Astrocyte (in vitro differentiated cells and primary cell): ENCODE measurements at regions not wholly inside any gene's neighbourhood (a gene's known extent, or its start where the extent isn't known, plus 50 kb on each side); places are given as distances from the start of the nearest gene placed in this dataset.

Source experiments
- DNase-seq: peaks from one replicate; pipeline ENCODE4 v3.0.0-alpha.2; 2010; ENCODE audit warnings: low read depth
- FAIRE-seq: peaks from 2 replicates; lab custom pipeline; 2011; peaks lifted over from hg19 to GRCh38; lab: Jason Lieb, UNC
- H2AFZ ChIP-seq: 2 replicates; pipeline ENCODE4 v1.6.0; 2012; ENCODE audit warnings: low read depth, low read length, inconsistent platforms
- H3K27ac ChIP-seq: 2 replicates; pipeline ENCODE4 v1.5.1; 2011; ENCODE audit warnings: low read depth, low read length, inconsistent platforms
- H3K27me3 ChIP-seq: 2 replicates; pipeline ENCODE4 v1.6.0; 2011; ENCODE audit warnings: low read length, inconsistent platforms; ENCODE audit not compliant: insufficient read depth
- H3K36me3 ChIP-seq: 2 replicates; pipeline ENCODE4 v1.5.1; 2011; ENCODE audit warnings: low read length, inconsistent platforms; ENCODE audit not compliant: insufficient read depth
- H3K4me1 ChIP-seq: 2 replicates; pipeline ENCODE4 v1.5.1; 2011; ENCODE audit warnings: low read length, inconsistent platforms; ENCODE audit not compliant: insufficient read depth
- H3K4me2 ChIP-seq: 2 replicates; pipeline ENCODE4 v1.6.0; 2012; ENCODE audit warnings: low read length, inconsistent platforms
- H3K4me3 ChIP-seq: 2 replicates; pipeline ENCODE4 v1.5.1; 2011; ENCODE audit warnings: low read depth, mild to moderate bottlenecking, low read length, inconsistent platforms; ENCODE audit not compliant: insufficient read depth
- H3K79me2 ChIP-seq: 2 replicates; pipeline ENCODE4 v1.6.0; 2012; ENCODE audit warnings: mild to moderate bottlenecking, low read length, inconsistent platforms; ENCODE audit not compliant: insufficient read depth
- H3K9ac ChIP-seq: 2 replicates; pipeline ENCODE4 v1.6.0; 2012; ENCODE audit warnings: mild to moderate bottlenecking, low read length, inconsistent platforms
- H3K9me3 ChIP-seq: 2 replicates; pipeline ENCODE4 v1.5.1; 2012; ENCODE audit warnings: low read depth, mild to moderate bottlenecking, low read length, inconsistent platforms; ENCODE audit not compliant: insufficient read depth
- H4K20me1 ChIP-seq: 2 replicates; pipeline ENCODE4 v1.6.0; 2012; ENCODE audit warnings: low read length, inconsistent platforms; ENCODE audit not compliant: insufficient read depth
- H3K27ac Mint-ChIP-seq: one replicate; pipeline ENCODE4 v1.8.0; 2021; ENCODE audit warnings: mild to moderate bottlenecking, mixed read lengths; ENCODE audit not compliant: unreplicated experiment
- H3K27me3 Mint-ChIP-seq: one replicate; pipeline ENCODE4 v1.8.0; 2021; ENCODE audit warnings: low read depth, mixed read lengths; ENCODE audit not compliant: unreplicated experiment
- H3K36me3 Mint-ChIP-seq: one replicate; pipeline ENCODE4 v1.8.0; 2021; ENCODE audit warnings: low read depth, mixed read lengths; ENCODE audit not compliant: unreplicated experiment
- H3K4me1 Mint-ChIP-seq: one replicate; pipeline ENCODE4 v1.8.0; 2021; ENCODE audit warnings: low read depth, mixed read lengths; ENCODE audit not compliant: unreplicated experiment
- H3K4me3 Mint-ChIP-seq: one replicate; pipeline ENCODE4 v1.8.0; 2021; ENCODE audit warnings: mild to moderate bottlenecking, moderate library complexity, mixed read lengths; ENCODE audit not compliant: unreplicated experiment
- H3K9me3 Mint-ChIP-seq: one replicate; pipeline ENCODE4 v1.8.0; 2021; ENCODE audit warnings: mild to moderate bottlenecking, mixed read lengths; ENCODE audit not compliant: unreplicated experiment
- CTCF ChIP-seq: IDR thresholded peaks from 2 replicates; pipeline ENCODE4 v1.5.1; 2011; ENCODE audit warnings: low read depth, mild to moderate bottlenecking, inconsistent platforms, low read length, moderate library complexity; ENCODE audit not compliant: insufficient read depth
- EZH2 ChIP-seq: IDR thresholded peaks from 2 replicates; pipeline ENCODE4 v1.6.1; 2012; ENCODE audit warnings: mild to moderate bottlenecking, low read length, inconsistent platforms; ENCODE audit not compliant: insufficient read depth

- Histone ChIP-seq H3K4me3 (no peak overlapping the region), H3K9ac (no peak overlapping the region), H3K27ac (no peak overlapping the region), H3K27me3 (no peaks in the 10 kb centered on the region), H4K20me1 (no peaks in the 10 kb centered on the region), H3K9me3 (no peaks in the 10 kb centered on the region), H3K4me1 (no peaks in the 10 kb centered on the region), H2AFZ (no peak overlapping the region), H3K4me2 (no peak overlapping the region), H3K36me3 (no peaks in the 10 kb centered on the region), H3K79me2 (no peaks in the 10 kb centered on the region)
- H3K36me3 Mint-ChIP-seq: no peaks in the 10 kb centered on the region
- no peak for FAIRE-seq
- no peak overlapping the region for H3K4me3 Mint-ChIP-seq
- DNase-seq: no peak
- no peaks in the 10 kb centered on the region for H3K9me3 Mint-ChIP-seq
- no peak overlapping the region for H3K27ac Mint-ChIP-seq
- no peaks in the 10 kb centered on the region for H3K27me3 Mint-ChIP-seq
- TF ChIP-seq EZH2: no peak
- TF ChIP-seq CTCF: no peak
- peaks cover 5% of the 10 kb centered on the region for H3K4me1 Mint-ChIP-seq
Measured at GRCh38 chr12:89177802-89178395, 174.4 kb downstream of the DUSP6 start.

DNA sequence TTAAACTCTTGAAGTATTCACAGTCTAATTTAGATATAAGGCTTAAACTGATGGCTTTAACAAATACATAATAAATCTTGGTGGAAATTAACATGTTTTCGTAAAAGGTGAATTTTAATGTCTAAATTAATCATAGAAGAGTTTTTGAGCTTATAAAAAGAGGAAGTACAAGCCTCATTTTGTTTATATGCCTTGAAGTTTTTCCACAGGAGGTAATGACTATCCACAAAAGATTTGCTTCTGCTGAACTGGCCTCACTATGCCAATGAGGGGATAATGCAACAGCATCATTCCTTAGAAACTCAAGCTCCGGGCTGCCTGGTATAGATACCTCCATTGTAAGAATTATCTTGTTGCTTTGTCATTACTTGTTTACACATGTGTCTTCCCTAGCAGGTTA, 175.6 kb downstream of the DUSP6 start:
- peaks cover 4% of the 10 kb centered on the region for H3K4me1 Mint-ChIP-seq
- Histone ChIP-seq H3K27ac (no peak overlapping the region), H3K4me1 (no peaks in the 10 kb centered on the region), H3K9ac (no peak overlapping the region), H2AFZ (no peak overlapping the region), H3K36me3 (no peaks in the 10 kb centered on the region), H3K79me2 (no peaks in the 10 kb centered on the region), H3K27me3 (no peaks in the 10 kb centered on the region), H3K9me3 (no peaks in the 10 kb centered on the region), H3K4me2 (no peak overlapping the region), H3K4me3 (no peak overlapping the region), H4K20me1 (no peaks in the 10 kb centered on the region)
- H3K36me3 Mint-ChIP-seq: no peaks in the 10 kb centered on the region
- no peak for DNase-seq
- H3K4me3 Mint-ChIP-seq: no peak overlapping the region
- H3K9me3 Mint-ChIP-seq: no peaks in the 10 kb centered on the region
- TF ChIP-seq EZH2: no peak
- TF ChIP-seq CTCF: no peak
- no peaks in the 10 kb centered on the region for H3K27me3 Mint-ChIP-seq
- no peak overlapping the region for H3K27ac Mint-ChIP-seq
- FAIRE-seq: no peak

DNA sequence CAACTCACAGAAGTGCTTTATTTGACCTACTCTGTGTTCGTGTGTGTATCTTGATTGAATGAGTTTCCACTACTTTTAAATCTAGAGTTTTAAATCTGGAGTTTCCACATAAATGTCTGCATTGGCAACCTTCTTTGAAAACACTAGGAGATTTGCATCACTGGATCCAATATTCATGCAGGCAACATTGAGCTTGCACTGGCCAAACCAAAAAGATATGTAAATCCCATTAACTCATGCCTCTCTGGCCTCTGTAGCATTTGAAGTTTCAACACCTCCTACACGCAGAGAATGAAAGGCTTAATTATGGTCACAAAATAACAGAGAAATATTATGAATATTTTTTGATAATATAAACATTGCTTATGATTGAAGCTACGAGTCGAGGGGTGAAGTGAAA, 178.6 kb downstream of the DUSP6 start:
- Histone ChIP-seq H3K4me3 (no peak overlapping the region), H3K4me2 (no peak overlapping the region), H3K4me1 (no peaks in the 10 kb centered on the region), H3K36me3 (no peaks in the 10 kb centered on the region), H3K9me3 (no peaks in the 10 kb centered on the region), H3K9ac (no peak overlapping the region), H3K27ac (no peak overlapping the region), H2AFZ (no peak overlapping the region), H3K27me3 (no peaks in the 10 kb centered on the region), H3K79me2 (no peaks in the 10 kb centered on the region), H4K20me1 (no peaks in the 10 kb centered on the region)
- Mint-ChIP-seq H3K4me1 (no peaks in the 10 kb centered on the region), H3K36me3 (no peaks in the 10 kb centered on the region), H3K27me3 (no peaks in the 10 kb centered on the region), H3K9me3 (no peaks in the 10 kb centered on the region), H3K27ac (no peak overlapping the region), H3K4me3 (no peak overlapping the region)
- TF ChIP-seq CTCF (no peak), EZH2 (no peak)
- DNase-seq: no peak
- no peak for FAIRE-seq
